ENCODE measurements at regions not wholly inside any gene's neighbourhood (a gene's known extent, or its start where the extent isn't known, plus 50 kb on each side); places are given as distances from the start of the nearest gene placed in this dataset.

- TF ChIP-seq PKNOX1 (IDR thresholded peaks at IDR 0.05) (no peak), SP1 (IDR thresholded peaks at IDR 0.05) (no peak), ARNT (IDR thresholded peaks at IDR 0.05) (no peak), CTBP1 (IDR thresholded peaks at IDR 0.05; ENCODE audit: borderline replicate concordance) (no peak), ELF4 (IDR thresholded peaks at IDR 0.05) (no peak), L3MBTL2 (conservative IDR thresholded peaks at IDR 0.05) (no peak), ZNF384 (IDR thresholded peaks at IDR 0.05) (no peak), FOXK2 (IDR thresholded peaks at IDR 0.05) (no peak), NFRKB (IDR thresholded peaks at IDR 0.05) (no peak), FOXM1 (IDR thresholded peaks at IDR 0.05; ENCODE audit: borderline replicate concordance) (no peak)
Measured at GRCh38 chr5:105922080-105922479, 1748.7 kb downstream of the EFNA5 start.

All from HEK293T (cell line).